Progenitor cell of endocrine pancreas (in vitro differentiated cells): ENCODE measurements at regions not wholly inside any gene's neighbourhood (a gene's known extent, or its start where the extent isn't known, plus 50 kb on each side); places are given as distances from the start of the nearest gene placed in this dataset.

Experiments used
- DNase-seq: peaks from one replicate; pipeline ENCODE4 v3.0.0; 2021; ENCODE audit warnings: low spot score; ENCODE audit not compliant: unreplicated experiment
- H3K27ac Mint-ChIP-seq: 2 replicates; pipeline ENCODE4 v1.8.0; 2021; ENCODE audit warnings: mild to moderate bottlenecking, moderate library complexity, mixed read lengths
- H3K27me3 Mint-ChIP-seq: 2 replicates; pipeline ENCODE4 v1.8.0; 2021; ENCODE audit warnings: mixed read lengths
- H3K36me3 Mint-ChIP-seq: 2 replicates; pipeline ENCODE4 v1.8.0; 2022; ENCODE audit warnings: mixed read lengths; ENCODE audit not compliant: insufficient read depth
- H3K4me1 Mint-ChIP-seq: 2 replicates; pipeline ENCODE4 v1.8.0; 2021; ENCODE audit warnings: low read depth, mixed read lengths
- H3K4me3 Mint-ChIP-seq: 2 replicates; pipeline ENCODE4 v1.8.0; 2021; ENCODE audit warnings: low read depth, mild to moderate bottlenecking, moderate library complexity, mixed read lengths
- H3K9me3 Mint-ChIP-seq: 2 replicates; pipeline ENCODE4 v1.8.0; 2021; ENCODE audit warnings: low read depth, mixed read lengths
- TF ChIP-seq, protein P1 (sequence below): fragments of 200-600 bp; sonication (generic); IDR thresholded peaks from one replicate; pipeline ENCODE4 v1.5.0; 2021; ENCODE audit warnings: antibody characterized with exemption, mild to moderate bottlenecking; ENCODE audit not compliant: unreplicated experiment

DNA sequence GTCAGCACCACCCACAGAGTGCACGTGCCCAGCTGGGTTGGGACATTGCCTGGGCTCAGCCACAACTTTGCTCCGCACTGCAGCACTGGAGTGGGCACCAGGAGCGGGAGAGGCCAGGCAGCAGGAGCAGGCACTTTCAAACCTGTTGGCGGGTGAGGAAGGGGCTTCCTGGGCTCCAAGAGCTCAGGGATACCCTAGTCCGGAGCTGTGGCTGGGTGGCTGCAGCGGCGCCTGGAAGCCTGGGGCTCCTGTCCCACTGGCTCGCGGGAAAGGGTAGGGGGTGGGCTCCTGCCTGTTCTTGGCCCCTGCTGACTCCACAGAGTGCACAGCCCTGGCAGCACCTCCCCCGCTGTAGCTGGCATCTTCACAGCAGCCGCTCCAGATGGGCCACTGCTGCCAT lies 417.6 kb upstream of the RGMA start:
- no peak overlapping the region for H3K27ac Mint-ChIP-seq
- peaks cover 5% of the 10 kb centered on the region for H3K9me3 Mint-ChIP-seq
- peaks cover 10% of the 10 kb centered on the region for H3K27me3 Mint-ChIP-seq
- H3K4me1 Mint-ChIP-seq: no peaks in the 10 kb centered on the region
- DNase-seq: no peak
- no peak overlapping the region for H3K4me3 Mint-ChIP-seq
- TF ChIP-seq, protein P1, sequence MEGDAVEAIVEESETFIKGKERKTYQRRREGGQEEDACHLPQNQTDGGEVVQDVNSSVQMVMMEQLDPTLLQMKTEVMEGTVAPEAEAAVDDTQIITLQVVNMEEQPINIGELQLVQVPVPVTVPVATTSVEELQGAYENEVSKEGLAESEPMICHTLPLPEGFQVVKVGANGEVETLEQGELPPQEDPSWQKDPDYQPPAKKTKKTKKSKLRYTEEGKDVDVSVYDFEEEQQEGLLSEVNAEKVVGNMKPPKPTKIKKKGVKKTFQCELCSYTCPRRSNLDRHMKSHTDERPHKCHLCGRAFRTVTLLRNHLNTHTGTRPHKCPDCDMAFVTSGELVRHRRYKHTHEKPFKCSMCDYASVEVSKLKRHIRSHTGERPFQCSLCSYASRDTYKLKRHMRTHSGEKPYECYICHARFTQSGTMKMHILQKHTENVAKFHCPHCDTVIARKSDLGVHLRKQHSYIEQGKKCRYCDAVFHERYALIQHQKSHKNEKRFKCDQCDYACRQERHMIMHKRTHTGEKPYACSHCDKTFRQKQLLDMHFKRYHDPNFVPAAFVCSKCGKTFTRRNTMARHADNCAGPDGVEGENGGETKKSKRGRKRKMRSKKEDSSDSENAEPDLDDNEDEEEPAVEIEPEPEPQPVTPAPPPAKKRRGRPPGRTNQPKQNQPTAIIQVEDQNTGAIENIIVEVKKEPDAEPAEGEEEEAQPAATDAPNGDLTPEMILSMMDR: no peak
- H3K36me3 Mint-ChIP-seq: no peaks in the 10 kb centered on the region

GRCh38 chr15:93505506-93505905 lies 416.5 kb upstream of the RGMA start:
- Mint-ChIP-seq H3K36me3 (no peaks in the 10 kb centered on the region), H3K27ac (no peak overlapping the region)

GRCh38 chr15:93501946-93502345 lies 412.9 kb upstream of the RGMA start:
- Mint-ChIP-seq H3K27ac (no peak overlapping the region), H3K9me3 (no peaks in the 10 kb centered on the region), H3K4me3 (no peak overlapping the region), H3K27me3 (peaks cover 27% of the 10 kb centered on the region), H3K36me3 (no peaks in the 10 kb centered on the region), H3K4me1 (no peaks in the 10 kb centered on the region)
- DNase-seq: no peak
- TF ChIP-seq, protein P1: no peak

More at GRCh38 chr15:93505506-93505905, 416.5 kb upstream of the RGMA start:
- peaks cover 5% of the 10 kb centered on the region for H3K27me3 Mint-ChIP-seq
- H3K4me3 Mint-ChIP-seq: no peak overlapping the region
- H3K9me3 Mint-ChIP-seq: peaks cover 5% of the 10 kb centered on the region
- no peaks in the 10 kb centered on the region for H3K4me1 Mint-ChIP-seq
- DNase-seq: no peak
- TF ChIP-seq, protein P1: no peak

- Mint-ChIP-seq H3K4me3 (no peak overlapping the region), H3K27me3 (peaks cover 31% of the 10 kb centered on the region), H3K9me3 (no peaks in the 10 kb centered on the region), H3K4me1 (no peaks in the 10 kb centered on the region), H3K27ac (no peak overlapping the region), H3K36me3 (no peaks in the 10 kb centered on the region)
- DNase-seq: no peak
- TF ChIP-seq, protein P1: no peak
These were observed 411.1 kb upstream of the RGMA start for GRCh38 chr15:93500155-93500554.

- H3K27ac Mint-ChIP-seq: no peak overlapping the region
- TF ChIP-seq, protein P1: no peak
- H3K36me3 Mint-ChIP-seq: no peaks in the 10 kb centered on the region
- H3K27me3 Mint-ChIP-seq: peaks cover 39% of the 10 kb centered on the region
- no peak for DNase-seq
- H3K4me3 Mint-ChIP-seq: no peak overlapping the region
- H3K9me3 Mint-ChIP-seq: no peaks in the 10 kb centered on the region
- no peaks in the 10 kb centered on the region for H3K4me1 Mint-ChIP-seq
These were observed 408.3 kb upstream of the RGMA start for GRCh38 chr15:93497291-93497690.
